ENCODE measurements at regions not wholly inside any gene's neighbourhood (a gene's known extent, or its start where the extent isn't known, plus 50 kb on each side); places are given as distances from the start of the nearest gene placed in this dataset.

GRCh38 chr4:12538162-12538561, 946.0 kb downstream of the RAB28 start:
- no peaks in the 10 kb centered on the region for H3K4me1 ChIP-seq
- no peaks in the 10 kb centered on the region for H3K9me3 ChIP-seq
- 83 to 92% methylated on average over 17 of the region's 17 CpGs for WGBS, 2 donors
- no peak overlapping the region for H3K4me3 ChIP-seq
- H3K27me3 ChIP-seq = no peaks in the 10 kb centered on the region
- H3K27ac ChIP-seq = no peak overlapping the region
- no peak for DNase-seq
- intact Hi-C loops (cut with DNase I) = no loop called here
- H3K36me3 ChIP-seq = no peaks in the 10 kb centered on the region
- TF ChIP-seq, protein P1, sequence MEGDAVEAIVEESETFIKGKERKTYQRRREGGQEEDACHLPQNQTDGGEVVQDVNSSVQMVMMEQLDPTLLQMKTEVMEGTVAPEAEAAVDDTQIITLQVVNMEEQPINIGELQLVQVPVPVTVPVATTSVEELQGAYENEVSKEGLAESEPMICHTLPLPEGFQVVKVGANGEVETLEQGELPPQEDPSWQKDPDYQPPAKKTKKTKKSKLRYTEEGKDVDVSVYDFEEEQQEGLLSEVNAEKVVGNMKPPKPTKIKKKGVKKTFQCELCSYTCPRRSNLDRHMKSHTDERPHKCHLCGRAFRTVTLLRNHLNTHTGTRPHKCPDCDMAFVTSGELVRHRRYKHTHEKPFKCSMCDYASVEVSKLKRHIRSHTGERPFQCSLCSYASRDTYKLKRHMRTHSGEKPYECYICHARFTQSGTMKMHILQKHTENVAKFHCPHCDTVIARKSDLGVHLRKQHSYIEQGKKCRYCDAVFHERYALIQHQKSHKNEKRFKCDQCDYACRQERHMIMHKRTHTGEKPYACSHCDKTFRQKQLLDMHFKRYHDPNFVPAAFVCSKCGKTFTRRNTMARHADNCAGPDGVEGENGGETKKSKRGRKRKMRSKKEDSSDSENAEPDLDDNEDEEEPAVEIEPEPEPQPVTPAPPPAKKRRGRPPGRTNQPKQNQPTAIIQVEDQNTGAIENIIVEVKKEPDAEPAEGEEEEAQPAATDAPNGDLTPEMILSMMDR (IDR thresholded peaks at IDR 0.05) = no peak
- TF ChIP-seq POLR2AphosphoS5 (IDR thresholded peaks at IDR 0.05) (no peak), EP300 (IDR thresholded peaks at IDR 0.05) (no peak), POLR2A (IDR thresholded peaks at IDR 0.05) (no peak)

GRCh38 chr4:12534684-12535083, 949.5 kb downstream of the RAB28 start:
- H3K27me3 ChIP-seq = no peaks in the 10 kb centered on the region
- intact Hi-C loops (cut with DNase I) = no loop called here
- no peak for DNase-seq
- H3K36me3 ChIP-seq = no peaks in the 10 kb centered on the region
- no peak for TF ChIP-seq POLR2A (IDR thresholded peaks at IDR 0.05)
- no peak for TF ChIP-seq EP300 (IDR thresholded peaks at IDR 0.05)
- 91 to 95% methylated on average over 1 of the region's 1 CpG for WGBS, 2 donors
- no peaks in the 10 kb centered on the region for H3K9me3 ChIP-seq
- H3K27ac ChIP-seq = no peak overlapping the region
- H3K4me3 ChIP-seq = no peak overlapping the region
- no peaks in the 10 kb centered on the region for H3K4me1 ChIP-seq

- no peak for DNase-seq
- TF ChIP-seq EP300 (IDR thresholded peaks at IDR 0.05) = no peak
- TF ChIP-seq, protein P1 (IDR thresholded peaks at IDR 0.05) = no peak
- no peak for TF ChIP-seq POLR2AphosphoS5 (IDR thresholded peaks at IDR 0.05)
- no peak for TF ChIP-seq POLR2A (IDR thresholded peaks at IDR 0.05)
- Histone ChIP-seq H3K36me3 (no peaks in the 10 kb centered on the region), H3K9me3 (no peaks in the 10 kb centered on the region), H3K4me3 (no peak overlapping the region), H3K27me3 (no peaks in the 10 kb centered on the region), H3K4me1 (no peaks in the 10 kb centered on the region), H3K27ac (no peak overlapping the region)
- intact Hi-C loops (cut with DNase I) = no loop called here
Measured at GRCh38 chr4:12519426-12519825, 964.7 kb downstream of the RAB28 start.

DNA sequence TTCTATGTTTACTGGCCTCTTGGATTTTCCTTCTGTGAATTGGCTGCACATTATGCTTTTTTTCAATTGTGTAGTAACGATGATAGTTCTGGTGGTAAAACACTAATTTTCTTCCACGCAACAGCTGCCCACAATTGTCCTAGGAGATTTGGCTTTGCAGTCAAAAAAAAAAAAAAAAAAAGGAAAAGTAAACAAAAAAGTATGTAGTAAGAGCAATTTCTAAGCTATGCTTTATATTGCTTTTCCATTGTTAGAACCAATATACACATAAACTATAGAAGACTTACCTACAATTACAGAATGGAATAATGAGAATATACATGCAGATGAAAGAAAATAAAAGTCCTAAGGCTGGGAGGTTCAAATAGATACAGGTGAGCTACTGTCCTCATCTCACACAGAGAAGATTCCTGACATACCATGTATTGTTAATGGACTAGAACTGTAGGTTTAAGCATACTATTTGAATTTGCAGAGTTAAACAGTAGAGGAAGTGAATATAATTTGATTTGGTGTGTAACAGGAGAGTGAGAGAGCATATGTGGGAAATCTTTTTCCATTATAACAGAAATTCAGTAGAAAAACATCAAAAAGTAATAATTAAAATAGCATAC, 976.2 kb downstream of the RAB28 start:
- no peaks in the 10 kb centered on the region for H3K4me1 ChIP-seq
- no peak overlapping the region for H3K4me3 ChIP-seq
- intact Hi-C loops (cut with DNase I) = no loop called here
- no peak overlapping the region for H3K27ac ChIP-seq
- H3K27me3 ChIP-seq = no peaks in the 10 kb centered on the region
- peaks cover 0 to 2% (median 0%) of the 10 kb centered on the region in 4 donors for H3K9me3 ChIP-seq
- DNase-seq = no peak
- H3K36me3 ChIP-seq = no peaks in the 10 kb centered on the region
- TF ChIP-seq POLR2AphosphoS5 (IDR thresholded peaks at IDR 0.05) = no peak
- TF ChIP-seq POLR2A (IDR thresholded peaks at IDR 0.05) = no peak
- no peak for TF ChIP-seq EP300 (IDR thresholded peaks at IDR 0.05)
- TF ChIP-seq, protein P1 (IDR thresholded peaks at IDR 0.05) = no peak
- WGBS, 2 donors = 18 to 65% methylated on average over 2 of the region's 2 CpGs

GRCh38 chr4:12500409-12500808, 983.7 kb downstream of the RAB28 start:
- no peak overlapping the region for H3K4me3 ChIP-seq
- no peaks in the 10 kb centered on the region for H3K4me1 ChIP-seq
- H3K27ac ChIP-seq = no peak overlapping the region
- DNase-seq = no peak
- intact Hi-C loops (cut with DNase I) = no loop called here
- no peaks in the 10 kb centered on the region for H3K9me3 ChIP-seq
- H3K27me3 ChIP-seq = no peaks in the 10 kb centered on the region
- H3K36me3 ChIP-seq = no peaks in the 10 kb centered on the region
- no peak for TF ChIP-seq EP300 (IDR thresholded peaks at IDR 0.05)
- no peak for TF ChIP-seq POLR2AphosphoS5 (IDR thresholded peaks at IDR 0.05)
- TF ChIP-seq POLR2A (IDR thresholded peaks at IDR 0.05) = no peak
- TF ChIP-seq, protein P1 (IDR thresholded peaks at IDR 0.05) = no peak

Data from sigmoid colon (tissue), 6 donors.